ENCODE measurements at regions not wholly inside any gene's neighbourhood (a gene's known extent, or its start where the extent isn't known, plus 50 kb on each side); places are given as distances from the start of the nearest gene placed in this dataset.
A peak's percentile ranks its signal among the peaks of the same experiment; 100 is the strongest.

GRCh38 chr20:5261763-5262162, 55.0 kb downstream of the PROKR2 start:
- RAD21 ChIA-PET (ENCODE audit: unreplicated experiment) = no interaction called here
- H4K20me1 ChIP-seq (ENCODE audit: control insufficient read depth, insufficient read depth) = no peaks in the 10 kb centered on the region
- ATAC-seq (no peak; the same call in 2 of the 3 replicates), DNase-seq (ENCODE audit: low read depth, low spot score) (no peak), FAIRE-seq (no peak)
- H3K27ac ChIP-seq (ENCODE audit: control insufficient read depth, insufficient read depth) = no peak overlapping the region
- POLR2A ChIA-PET = no interaction called here
- no peak overlapping the region for H3K9ac ChIP-seq (ENCODE audit: control insufficient read depth, insufficient read depth, low read length)
- H3K4me1 ChIP-seq (ENCODE audit: control insufficient read depth, insufficient read depth, low read length) = no peaks in the 10 kb centered on the region
- intact Hi-C loops (cut with micrococcal nuclease; ENCODE audit: unreplicated experiment) (no loop called here), in situ Hi-C loops (cut with MboI) (no loop called here)
- H3K27me3 ChIP-seq (replicated peaks in 1 of 2; ENCODE audit: control insufficient read depth in 2 of 2, insufficient read depth in 2 of 2, low read length in 1 of 2) = no peaks in the 10 kb centered on the region; a peak in 2 of 4 replicates
- H3K4me2 ChIP-seq (ENCODE audit: control insufficient read depth, insufficient read depth) = no peak overlapping the region
- SMC1A ChIA-PET (ENCODE audit: uncharacterized antibody, unreplicated experiment) = no interaction called here
- no peak overlapping the region for H3K4me3 ChIP-seq
- BruUV-seq (replicated peaks) = no TSS peak
- CTCF ChIA-PET = no interaction called here
- H3K9me3 ChIP-seq (replicated peaks; ENCODE audit: control insufficient read depth, insufficient read depth, low read length) = no peaks in the 10 kb centered on the region
- no peaks in the 10 kb centered on the region for H3K79me2 ChIP-seq (ENCODE audit: control insufficient read depth, insufficient read depth, low read length)
- WGBS (ENCODE audit: insufficient coverage, insufficient replicate concordance, low lambda C conversion rate, missing lambda C conversion rate) = 28% methylated on average over 3 of the region's 3 CpGs
- H2AFZ ChIP-seq (ENCODE audit: control insufficient read depth, low read depth, low read length) = no peak overlapping the region
- H3K36me3 ChIP-seq (ENCODE audit: control insufficient read depth in 2 of 2, insufficient read depth in 2 of 2, low read length in 1 of 2) = no peaks in the 10 kb centered on the region
- TF ChIP-seq, protein P1, sequence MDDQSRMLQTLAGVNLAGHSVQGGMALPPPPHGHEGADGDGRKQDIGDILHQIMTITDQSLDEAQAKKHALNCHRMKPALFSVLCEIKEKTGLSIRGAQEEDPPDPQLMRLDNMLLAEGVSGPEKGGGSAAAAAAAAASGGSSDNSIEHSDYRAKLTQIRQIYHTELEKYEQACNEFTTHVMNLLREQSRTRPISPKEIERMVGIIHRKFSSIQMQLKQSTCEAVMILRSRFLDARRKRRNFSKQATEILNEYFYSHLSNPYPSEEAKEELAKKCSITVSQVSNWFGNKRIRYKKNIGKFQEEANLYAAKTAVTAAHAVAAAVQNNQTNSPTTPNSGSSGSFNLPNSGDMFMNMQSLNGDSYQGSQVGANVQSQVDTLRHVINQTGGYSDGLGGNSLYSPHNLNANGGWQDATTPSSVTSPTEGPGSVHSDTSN (IDR thresholded peaks at IDR 0.05; ENCODE audit: insufficient replicate concordance, low read depth, low read length) = no peak
- TF ChIP-seq BACH1 (IDR thresholded peaks at IDR 0.05; ENCODE audit: borderline replicate concordance) (no peak), BCL11A (IDR thresholded peaks at IDR 0.05; ENCODE audit: low read depth, low read length) (no peak), MXI1 (IDR thresholded peaks at IDR 0.05; ENCODE audit: low read depth, low read length) (no peak), PKNOX1 (IDR thresholded peaks at IDR 0.05) (no peak), MLLT1 (IDR thresholded peaks at IDR 0.05) (0 out of 2 replicates have a peak, but pooled peaks have one; percentile 45), CREM (IDR thresholded peaks at IDR 0.05; ENCODE audit: low read depth) (no peak), BHLHE40 (IDR thresholded peaks at IDR 0.05; ENCODE audit: borderline replicate concordance in 1 of 2, low read depth in 2 of 2, low read length in 1 of 2) (peak; percentile 32 to 55; a peak in 1 of 4 replicates), CREB1 (IDR thresholded peaks at IDR 0.05; ENCODE audit: low read depth) (no peak), IRF4 (IDR thresholded peaks at IDR 0.05; ENCODE audit: low read depth, low read length) (no peak), KLF5 (IDR thresholded peaks at IDR 0.05; ENCODE audit: partially characterized antibody) (no peak), MEF2B (IDR thresholded peaks at IDR 0.05; ENCODE audit: partially characterized antibody, poor library complexity, severe bottlenecking) (peak; percentile 46), YBX1 (IDR thresholded peaks at IDR 0.05) (no peak), MTA3 (IDR thresholded peaks at IDR 0.05; ENCODE audit: borderline replicate concordance, low read length) (no peak), ZZZ3 (IDR thresholded peaks at IDR 0.05; ENCODE audit: control insufficient read depth, insufficient read length, low read depth) (no peak), ETV6 (conservative IDR thresholded peaks at IDR 0.05 in 1 of 2, IDR thresholded peaks at IDR 0.05 in 1 of 2; ENCODE audit: borderline replicate concordance in 1 of 2, low read depth in 1 of 2) (no peak), EP300 (IDR thresholded peaks at IDR 0.05; ENCODE audit: borderline replicate concordance in 1 of 2, control insufficient read depth in 1 of 2, low read depth in 2 of 2, low read length in 2 of 2) (0 out of 4 replicates have a peak, but pooled peaks of 1 of the 2 experiments have one; percentile 26), NR2C1 (IDR thresholded peaks at IDR 0.05) (no peak)
- TF ChIP-seq, protein P2, sequence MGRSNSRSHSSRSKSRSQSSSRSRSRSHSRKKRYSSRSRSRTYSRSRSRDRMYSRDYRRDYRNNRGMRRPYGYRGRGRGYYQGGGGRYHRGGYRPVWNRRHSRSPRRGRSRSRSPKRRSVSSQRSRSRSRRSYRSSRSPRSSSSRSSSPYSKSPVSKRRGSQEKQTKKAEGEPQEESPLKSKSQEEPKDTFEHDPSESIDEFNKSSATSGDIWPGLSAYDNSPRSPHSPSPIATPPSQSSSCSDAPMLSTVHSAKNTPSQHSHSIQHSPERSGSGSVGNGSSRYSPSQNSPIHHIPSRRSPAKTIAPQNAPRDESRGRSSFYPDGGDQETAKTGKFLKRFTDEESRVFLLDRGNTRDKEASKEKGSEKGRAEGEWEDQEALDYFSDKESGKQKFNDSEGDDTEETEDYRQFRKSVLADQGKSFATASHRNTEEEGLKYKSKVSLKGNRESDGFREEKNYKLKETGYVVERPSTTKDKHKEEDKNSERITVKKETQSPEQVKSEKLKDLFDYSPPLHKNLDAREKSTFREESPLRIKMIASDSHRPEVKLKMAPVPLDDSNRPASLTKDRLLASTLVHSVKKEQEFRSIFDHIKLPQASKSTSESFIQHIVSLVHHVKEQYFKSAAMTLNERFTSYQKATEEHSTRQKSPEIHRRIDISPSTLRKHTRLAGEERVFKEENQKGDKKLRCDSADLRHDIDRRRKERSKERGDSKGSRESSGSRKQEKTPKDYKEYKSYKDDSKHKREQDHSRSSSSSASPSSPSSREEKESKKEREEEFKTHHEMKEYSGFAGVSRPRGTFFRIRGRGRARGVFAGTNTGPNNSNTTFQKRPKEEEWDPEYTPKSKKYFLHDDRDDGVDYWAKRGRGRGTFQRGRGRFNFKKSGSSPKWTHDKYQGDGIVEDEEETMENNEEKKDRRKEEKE (IDR thresholded peaks at IDR 0.05) = no peak
